Stomach (tissue), 8 donors: ENCODE measurements at regions not wholly inside any gene's neighbourhood (a gene's known extent, or its start where the extent isn't known, plus 50 kb on each side); places are given as distances from the start of the nearest gene placed in this dataset.

ENCODE experiments used
- DNase-seq, 2 donors: peaks; one replicate each; pipeline versions ENCODE4 v3.0.0 to v3.0.0-alpha.2; 2013 to 2019
- H3K27ac ChIP-seq, 5 donors: fragments of 200-600 bp in 4 of 5; sonication (generic) in 4 of 5; one replicate each; pipeline ENCODE4 v1.5.1; 2013 to 2019; ENCODE audit warnings: mild to moderate bottlenecking in 1 of 5, moderate library complexity in 1 of 5
- H3K27me3 ChIP-seq, 3 donors: fragments of 200-600 bp; sonication (generic); one replicate each; pipeline ENCODE4 v1.5.1; 2017 to 2019; ENCODE audit warnings: mixed run types in 1 of 3
- H3K36me3 ChIP-seq, 4 donors: fragments of 200-600 bp; sonication (generic); 1 replicate in 3 of 4; 2 replicates in 1 of 4; pipeline ENCODE4 v1.5.1; 2016 to 2019
- H3K4me1 ChIP-seq, 4 donors: fragments of 200-600 bp; sonication (generic); one replicate each; pipeline ENCODE4 v1.5.1; 2016 to 2019
- H3K4me3 ChIP-seq, 4 donors: fragments of 200-600 bp; sonication (generic) in 3 of 4; one replicate each; pipeline ENCODE4 v1.5.1; 2016 to 2019; ENCODE audit warnings: mild to moderate bottlenecking in 1 of 4
- H3K9me3 ChIP-seq, 4 donors: fragments of 200-600 bp; sonication (generic); one replicate each; pipeline ENCODE4 v1.5.1; 2016 to 2019
- CTCF ChIP-seq, 7 experiments: fragments of 450-650 bp in 4 of 7; fragments of 200-600 bp in 3 of 7; sonication (generic) in 3 of 7; IDR thresholded peaks; one replicate each; pipeline ENCODE4 v1.5.1; 2016 to 2019; ENCODE audit warnings: antibody characterized with exemption in 7 of 7, control low read depth in 2 of 7, mild to moderate bottlenecking in 1 of 7
- EP300 ChIP-seq: sonication (generic); formaldehyde crosslinking; IDR thresholded peaks from one replicate; pipeline ENCODE4 v1.6.1; 2017; ENCODE audit warnings: antibody characterized with exemption
- POLR2A ChIP-seq, 4 donors: fragments of 450-650 bp; IDR thresholded peaks; one replicate each; pipeline ENCODE4 v1.6.1; 2016; ENCODE audit warnings: antibody characterized with exemption in 4 of 4, control low read depth in 2 of 4, mild to moderate bottlenecking in 1 of 4, moderate library complexity in 1 of 4
- POLR2AphosphoS5 ChIP-seq, 3 donors: sonication (generic); formaldehyde crosslinking; IDR thresholded peaks; one replicate each; pipeline ENCODE4 v1.6.1; 2016; ENCODE audit warnings: antibody characterized with exemption in 3 of 3
- WGBS, 5 donors: extraction: QIAGEN DNeasy Blood & Tissue Kit in 3 of 5; methylation state at CpG; one replicate each; pipeline versions ENCODE4 v1.1.5 to v1.1.7; 2013 to 2018; 5-methylcytosine and 5-hydroxymethylcytosine counted together
- intact Hi-C: fragments of 100-400 bp; cut with DNase I; formaldehyde crosslinking; loops from one replicate; pipeline ENCODE4 v1.15.1; 2023; ENCODE audit warnings: low total_unique reads
- donor health status: healthy with polysubstance abuse.
- donor health status: Bipolar disorder and iron deficiency.
- donor health status: healthy.

- no peaks in the 10 kb centered on the region for H3K27me3 ChIP-seq
- no peaks in the 10 kb centered on the region for H3K9me3 ChIP-seq
- H3K36me3 ChIP-seq = no peaks in the 10 kb centered on the region
- H3K27ac ChIP-seq = no peak overlapping the region
- intact Hi-C loops = no loop called here
- no peak overlapping the region for H3K4me3 ChIP-seq
- no peaks in the 10 kb centered on the region for H3K4me1 ChIP-seq
- no peak for TF ChIP-seq EP300
- no peak for TF ChIP-seq POLR2AphosphoS5 (IDR thresholded peaks at IDR 0.05)
- TF ChIP-seq POLR2A (IDR thresholded peaks at IDR 0.05) = no peak
- TF ChIP-seq CTCF (IDR thresholded peaks at IDR 0.05) = no peak
- no peak for DNase-seq
Measured at GRCh38 chr7:118298771-118299170, 74.3 kb downstream of the ANKRD7 start.

DNA sequence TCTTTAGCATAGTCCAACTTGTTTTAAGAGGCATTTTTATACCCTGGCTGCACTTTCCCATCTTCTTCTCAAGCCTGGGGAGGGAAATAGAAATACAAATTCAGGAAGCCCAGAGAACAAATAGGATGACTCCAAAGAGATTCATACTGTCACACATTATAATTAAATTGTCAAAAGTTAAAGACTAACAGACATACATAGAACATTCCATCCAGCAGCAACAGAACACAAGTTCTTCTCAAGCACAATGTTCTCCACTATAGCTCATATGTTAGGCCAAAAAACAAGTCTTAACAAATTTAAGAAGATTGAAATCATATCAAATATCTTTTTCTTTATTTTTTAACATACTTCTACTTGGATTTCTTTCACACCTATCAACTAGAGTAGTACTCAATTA is 75.7 kb downstream of the ANKRD7 start:
- H3K27ac ChIP-seq = no peak overlapping the region
- no peaks in the 10 kb centered on the region for H3K4me1 ChIP-seq
- no peaks in the 10 kb centered on the region for H3K27me3 ChIP-seq
- TF ChIP-seq POLR2AphosphoS5 (IDR thresholded peaks at IDR 0.05) (no peak), EP300 (no peak), CTCF (IDR thresholded peaks at IDR 0.05) (no peak), POLR2A (IDR thresholded peaks at IDR 0.05) (no peak)
- no peaks in the 10 kb centered on the region for H3K36me3 ChIP-seq
- DNase-seq = no peak
- H3K4me3 ChIP-seq = no peak overlapping the region
- no peaks in the 10 kb centered on the region for H3K9me3 ChIP-seq
- intact Hi-C loops = no loop called here

GRCh38 chr7:118304100-118304499 is 79.6 kb downstream of the ANKRD7 start:
- Histone ChIP-seq H3K27me3 (no peaks in the 10 kb centered on the region), H3K9me3 (peaks cover 0 to 10% (median 4%) of the 10 kb centered on the region in 4 donors), H3K4me3 (no peak overlapping the region), H3K27ac (no peak overlapping the region), H3K36me3 (no peaks in the 10 kb centered on the region), H3K4me1 (no peaks in the 10 kb centered on the region)
- TF ChIP-seq POLR2A (IDR thresholded peaks at IDR 0.05) (no peak), POLR2AphosphoS5 (IDR thresholded peaks at IDR 0.05) (no peak), EP300 (no peak), CTCF (IDR thresholded peaks at IDR 0.05) (no peak)
- intact Hi-C loops = no loop called here
- 76 to 78% (median 77%) methylated on average over 2 of the region's 2 CpGs for WGBS, 5 donors
- DNase-seq = no peak

GRCh38 chr7:118305671-118306070 is 81.2 kb downstream of the ANKRD7 start:
- TF ChIP-seq CTCF (IDR thresholded peaks at IDR 0.05) = no peak
- no peak for TF ChIP-seq EP300
- TF ChIP-seq POLR2A (IDR thresholded peaks at IDR 0.05) = no peak
- TF ChIP-seq POLR2AphosphoS5 (IDR thresholded peaks at IDR 0.05) = no peak
- peaks cover 0 to 11% (median 4%) of the 10 kb centered on the region in 4 donors for H3K9me3 ChIP-seq
- 14 to 52% (median 44%) methylated on average over 1 of the region's 1 CpG for WGBS, 5 donors

GRCh38 chr7:118306771-118307170 is 82.3 kb downstream of the ANKRD7 start:
- no peak for TF ChIP-seq EP300
- no peak for TF ChIP-seq POLR2AphosphoS5 (IDR thresholded peaks at IDR 0.05)
- no peak for TF ChIP-seq CTCF (IDR thresholded peaks at IDR 0.05)
- Histone ChIP-seq H3K27me3 (no peaks in the 10 kb centered on the region), H3K27ac (no peak overlapping the region), H3K9me3 (peaks cover 0 to 11% (median 4%) of the 10 kb centered on the region in 4 donors), H3K4me3 (no peak overlapping the region), H3K36me3 (no peaks in the 10 kb centered on the region), H3K4me1 (no peaks in the 10 kb centered on the region)
- WGBS, 5 donors = 71 to 83% (median 74%) methylated on average over 2 of the region's 2 CpGs
- DNase-seq = no peak
- intact Hi-C loops = no loop called here

More at GRCh38 chr7:118305671-118306070, 81.2 kb downstream of the ANKRD7 start:
- Histone ChIP-seq H3K4me1 (no peaks in the 10 kb centered on the region), H3K27ac (no peak overlapping the region), H3K36me3 (no peaks in the 10 kb centered on the region), H3K4me3 (no peak overlapping the region), H3K27me3 (no peaks in the 10 kb centered on the region)
- DNase-seq = no peak
- intact Hi-C loops = no loop called here
